HepG2 (cell line): ENCODE measurements at regions not wholly inside any gene's neighbourhood (a gene's known extent, or its start where the extent isn't known, plus 50 kb on each side); places are given as distances from the start of the nearest gene placed in this dataset.

Experiments
- ATAC-seq: fragments of 200-7000 bp; cut with Tn5 transposase; 3 replicates; pipeline ENCODE4 v1.9.1; 2020; ENCODE audit warnings: mild to moderate bottlenecking, moderate library complexity
- BruUV-seq: library from RNA; stranded (reverse); fragments of 400-500 nt; replicated peaks from 2 replicates; lab custom pipeline; 2021; lab: Mats Ljungman, UMichigan
- CTCF ChIA-PET: fragments of 300-600 bp; formaldehyde crosslinking; extraction: SDS; loops from one replicate; lab custom pipeline; 2021; ENCODE audit warnings: low total read pairs, inconsistent platforms, low intra/inter-chr PET ratio; lab: Yijun Ruan, JAX
- POLR2A ChIA-PET: fragments of 350-600 bp; sonication (Branson Sonifier 250); formaldehyde crosslinking; loops from one replicate; lab custom pipeline; 2020; ENCODE audit warnings: antibody characterized with exemption, inconsistent platforms; lab: Yijun Ruan, JAX
- DNase-seq: peaks from one replicate; pipeline ENCODE4 v3.0.0-alpha.2; 2015; ENCODE audit warnings: low spot score
- FAIRE-seq: peaks from 3 replicates; lab custom pipeline; 2011; peaks lifted over from hg19 to GRCh38; lab: Jason Lieb, UNC
- H2AFZ ChIP-seq: one replicate; pipeline ENCODE4 v1.6.1; 2011; ENCODE audit warnings: low read length, inconsistent platforms
- H3K27ac ChIP-seq: fragments of 300-600 bp; 3 replicates; pipeline ENCODE4 v1.8.0; 2011; ENCODE audit warnings: mixed run types, mild to moderate bottlenecking, mixed read lengths, low read length, inconsistent platforms; ENCODE audit not compliant: insufficient read depth; ENCODE audit errors: extremely low read length
- H3K27me3 ChIP-seq, 2 experiments: fragments of 200-600 bp in 1 of 2; 2 replicates in 1 of 2; 3 replicates in 1 of 2; pipeline versions ENCODE4 v1.6.0 to v1.8.0; 2011; ENCODE audit warnings: low read length in 2 of 2, mild to moderate bottlenecking in 2 of 2, moderate library complexity in 2 of 2, inconsistent platforms in 1 of 2; ENCODE audit not compliant: insufficient read depth in 2 of 2, control insufficient read depth in 1 of 2
- H3K36me3 ChIP-seq, 2 experiments: fragments of 200-600 bp in 1 of 2; replicated peaks in 1 of 2; 2 replicates in 1 of 2; 3 replicates in 1 of 2; pipeline versions ENCODE4 v1.5.1 to v1.8.0; 2011; ENCODE audit warnings: low read length in 2 of 2, inconsistent platforms in 1 of 2; ENCODE audit not compliant: insufficient read depth in 2 of 2, control insufficient read depth in 1 of 2
- H3K4me1 ChIP-seq: 2 replicates; pipeline ENCODE4 v1.5.1; 2012; ENCODE audit warnings: low read length, inconsistent platforms; ENCODE audit not compliant: insufficient read depth
- H3K4me2 ChIP-seq: 2 replicates; pipeline ENCODE4 v1.6.0; 2011; ENCODE audit warnings: low read depth, low read length, inconsistent platforms
- H3K4me3 ChIP-seq, 3 experiments: fragments of 200-600 bp in 1 of 3; sonication (generic), shearing (Covaris generic) in 1 of 3; replicated peaks in 1 of 3; 2 replicates each; pipeline ENCODE4 v1.5.1; 2011 to 2016; ENCODE audit warnings: low read length in 3 of 3, inconsistent platforms in 2 of 3, low read depth in 2 of 3, mild to moderate bottlenecking in 2 of 3, control low read depth in 1 of 3, mixed read lengths in 1 of 3; ENCODE audit not compliant: insufficient read depth in 1 of 3
- H3K79me2 ChIP-seq: one replicate; pipeline ENCODE4 v1.6.1; 2011; ENCODE audit warnings: low read length, inconsistent platforms; ENCODE audit not compliant: insufficient read depth
- H3K9ac ChIP-seq: 2 replicates; pipeline ENCODE4 v1.6.0; 2011; ENCODE audit warnings: mild to moderate bottlenecking, low read depth, low read length, inconsistent platforms; ENCODE audit not compliant: insufficient read depth
- H3K9me3 ChIP-seq: 2 replicates; pipeline ENCODE4 v1.5.1; 2012; ENCODE audit warnings: mild to moderate bottlenecking, low read length
- H4K20me1 ChIP-seq: 2 replicates; pipeline ENCODE4 v1.6.0; 2011; ENCODE audit warnings: inconsistent platforms, mild to moderate bottlenecking, low read length, moderate library complexity; ENCODE audit not compliant: insufficient read depth
- AHDC1 ChIP-seq: sonication (generic); formaldehyde crosslinking; IDR thresholded peaks from 2 replicates; pipeline ENCODE4 v1.5.1; 2020; ENCODE audit warnings: mild to moderate bottlenecking, missing genetic modification reagents, borderline replicate concordance
- ARID3A ChIP-seq: IDR thresholded peaks from 2 replicates; pipeline ENCODE4 v1.6.1; 2012; ENCODE audit warnings: low read depth, low read length, improper control_type of control experiment
- CREM ChIP-seq, 2 experiments: sonication (generic) in 1 of 2; formaldehyde crosslinking in 1 of 2; IDR thresholded peaks; 2 replicates each; pipeline versions ENCODE4 v1.4.0 to v1.6.1; 2016 to 2020; ENCODE audit warnings: antibody characterized with exemption in 1 of 2, mild to moderate bottlenecking in 1 of 2, missing genetic modification reagents in 1 of 2
- DMTF1 ChIP-seq: sonication (generic); formaldehyde crosslinking; IDR thresholded peaks from 2 replicates; pipeline ENCODE4 v1.4.0; 2020; ENCODE audit warnings: mild to moderate bottlenecking, missing genetic modification reagents
- TAF15 ChIP-seq: fragments of 200-400 bp; formaldehyde crosslinking; IDR thresholded peaks from one replicate; pipeline ENCODE4 v1.6.1; 2018; ENCODE audit warnings: mild to moderate bottlenecking, low read depth, low read length; ENCODE audit not compliant: poor library complexity, severe bottlenecking
- TBX2 ChIP-seq: sonication (generic); formaldehyde crosslinking; IDR thresholded peaks from 2 replicates; pipeline ENCODE4 v1.5.0; 2020; ENCODE audit warnings: missing genetic modification reagents, mild to moderate bottlenecking, borderline replicate concordance
- TFDP1 ChIP-seq: IDR thresholded peaks from 2 replicates; pipeline ENCODE4 v1.6.1; 2016; ENCODE audit warnings: missing compliant biosample characterization, missing genetic modification reagents, borderline replicate concordance
- ZNF335 ChIP-seq: sonication (generic); formaldehyde crosslinking; IDR thresholded peaks from 2 replicates; pipeline ENCODE4 v1.4.0; 2020; ENCODE audit warnings: missing genetic modification reagents
- ZNF558 ChIP-seq: sonication (generic); formaldehyde crosslinking; IDR thresholded peaks from 2 replicates; pipeline ENCODE4 v1.9.0; 2022; ENCODE audit warnings: mild to moderate bottlenecking, missing genetic modification reagents, borderline replicate concordance
- ZXDC ChIP-seq: sonication (generic); formaldehyde crosslinking; IDR thresholded peaks from 2 replicates; pipeline ENCODE4 v1.5.0; 2020; ENCODE audit warnings: mild to moderate bottlenecking, missing genetic modification reagents
- WGBS: methylation state at CpG from one replicate; pipeline ENCODE4 v1.1.6; 2017; ENCODE audit warnings: low lambda C conversion rate; 5-methylcytosine and 5-hydroxymethylcytosine counted together
- in situ Hi-C: cut with HindIII; loops from 2 replicates; pipeline ENCODE4 v1.10.0; 2017; ENCODE audit warnings: low pct_unique_long_range_greater_than_20kb; ENCODE audit not compliant: extremely low pct_ligation_motif_present
- intact Hi-C: fragments of 100-400 bp; cut with micrococcal nuclease; formaldehyde crosslinking; loops from one replicate; pipeline ENCODE4 v1.10.0; 2022; ENCODE audit not compliant: unreplicated experiment

GRCh38 chr1:58159434-58159830 is 387.1 kb downstream of the OMA1 start:
- WGBS, result 57% methylated on average over 3 of the region's 3 CpGs
- no peak for ATAC-seq
- ChIA-PET CTCF (no interaction called here), POLR2A (no interaction called here)
- Histone ChIP-seq H3K4me2 (no peak overlapping the region), H3K4me3 (no peak overlapping the region), H3K36me3 (no peaks in the 10 kb centered on the region), H4K20me1 (no peaks in the 10 kb centered on the region), H3K27ac (no peak overlapping the region), H3K79me2 (no peaks in the 10 kb centered on the region), H2AFZ (no peak overlapping the region), H3K9me3 (no peaks in the 10 kb centered on the region), H3K9ac (no peak overlapping the region), H3K4me1 (no peaks in the 10 kb centered on the region), H3K27me3 (no peaks in the 10 kb centered on the region)
- DNase-seq, result no peak
- intact Hi-C loops, result no loop called here
- BruUV-seq, result no TSS peak
- FAIRE-seq, result no peak
- in situ Hi-C loops, result no loop called here
- TF ChIP-seq ZNF558 (no peak), TAF15 (no peak), ARID3A (no peak), DMTF1 (no peak), TFDP1 (CRISPR knock-in tag) (no peak), ZXDC (no peak), TBX2 (no peak), AHDC1 (CRISPR knock-in tag) (no peak), ZNF335 (CRISPR knock-in tag) (no peak), CREM (IDR thresholded peaks at IDR 0.05) (no peak), CREM (CRISPR knock-in tag; IDR thresholded peaks at IDR 0.05) (no peak)
